HK-2 (cell line): ENCODE measurements at regions not wholly inside any gene's neighbourhood (a gene's known extent, or its start where the extent isn't known, plus 50 kb on each side); places are given as distances from the start of the nearest gene placed in this dataset.
"Not testable (repeated sequence)": the region's sequence is repeated elsewhere in the genome, so short reads cannot be mapped to it uniquely, and the experiment has no call there.

Source experiments
- DNase-seq: peaks from one replicate; pipeline ENCODE4 v3.0.0-alpha.2; 2018; ENCODE audit not compliant: unreplicated experiment

- DNase-seq: peak; percentile 48
These were observed 59.2 kb downstream of the C9orf50 start for GRCh38 chr9:129561594-129562281.

GRCh38 chr9:129560881-129561306 lies 60.0 kb downstream of the C9orf50 start:
- DNase-seq: no peak

GRCh38 chr9:129559506-129559881 lies 61.4 kb downstream of the C9orf50 start:
- no peak for DNase-seq

GRCh38 chr9:129558551-129559505 lies 62.1 kb downstream of the C9orf50 start:
- peak; percentile 62 for DNase-seq

- DNase-seq: no peak
These were observed 62.8 kb downstream of the C9orf50 start for GRCh38 chr9:129558063-129558550.

GRCh38 chr9:129557192-129558036 lies 63.5 kb downstream of the C9orf50 start:
- peak; percentile 67 for DNase-seq

GRCh38 chr9:129556491-129557191 lies 64.3 kb downstream of the C9orf50 start:
- DNase-seq: no peak

GRCh38 chr9:129555512-129556215 lies 65.2 kb downstream of the C9orf50 start:
- DNase-seq: no peak

- no peak for DNase-seq
These were observed 66.3 kb downstream of the C9orf50 start for GRCh38 chr9:129554649-129555048.

- no peak for DNase-seq
These were observed 67.6 kb downstream of the C9orf50 start for GRCh38 chr9:129553277-129553676.

GRCh38 chr9:129552064-129552463 lies 68.8 kb downstream of the C9orf50 start:
- no peak for DNase-seq

- DNase-seq: no peak
These were observed 69.4 kb downstream of the C9orf50 start for GRCh38 chr9:129551393-129551973.

GRCh38 chr9:129550977-129551376 lies 69.9 kb downstream of the C9orf50 start:
- DNase-seq: not testable (repeated sequence)

GRCh38 chr9:129550199-129550839 lies 70.6 kb downstream of the C9orf50 start:
- DNase-seq: no peak

GRCh38 chr9:129549684-129550083 lies 71.2 kb downstream of the C9orf50 start:
- no peak for DNase-seq

GRCh38 chr9:129549139-129549538 lies 71.8 kb downstream of the C9orf50 start:
- DNase-seq: no peak

GRCh38 chr9:129548571-129549135 lies 72.2 kb downstream of the C9orf50 start:
- DNase-seq: no peak

GRCh38 chr9:129547869-129548570 lies 72.9 kb downstream of the C9orf50 start:
- DNase-seq: no peak

- DNase-seq: no peak
These were observed 73.8 kb downstream of the C9orf50 start for GRCh38 chr9:129547063-129547462.
